HepG2 (cell line): ENCODE measurements at regions not wholly inside any gene's neighbourhood (a gene's known extent, or its start where the extent isn't known, plus 50 kb on each side); places are given as distances from the start of the nearest gene placed in this dataset.

ENCODE experiments used
- ATAC-seq: fragments of 200-7000 bp; cut with Tn5 transposase; 3 replicates; pipeline ENCODE4 v1.9.1; 2020; ENCODE audit warnings: mild to moderate bottlenecking, moderate library complexity
- BruUV-seq: library from RNA; stranded (reverse); fragments of 400-500 nt; replicated peaks from 2 replicates; lab custom pipeline; 2021; lab: Mats Ljungman, UMichigan
- CTCF ChIA-PET: fragments of 300-600 bp; formaldehyde crosslinking; extraction: SDS; loops from one replicate; lab custom pipeline; 2021; ENCODE audit warnings: low total read pairs, inconsistent platforms, low intra/inter-chr PET ratio; lab: Yijun Ruan, JAX
- POLR2A ChIA-PET: fragments of 350-600 bp; sonication (Branson Sonifier 250); formaldehyde crosslinking; loops from one replicate; lab custom pipeline; 2020; ENCODE audit warnings: antibody characterized with exemption, inconsistent platforms; lab: Yijun Ruan, JAX
- DNase-seq: peaks from one replicate; pipeline ENCODE4 v3.0.0-alpha.2; 2015; ENCODE audit warnings: low spot score
- FAIRE-seq: peaks from 3 replicates; lab custom pipeline; 2011; peaks lifted over from hg19 to GRCh38; lab: Jason Lieb, UNC
- H2AFZ ChIP-seq: one replicate; pipeline ENCODE4 v1.6.1; 2011; ENCODE audit warnings: low read length, inconsistent platforms
- H3K27ac ChIP-seq: fragments of 300-600 bp; 3 replicates; pipeline ENCODE4 v1.8.0; 2011; ENCODE audit warnings: mixed run types, mild to moderate bottlenecking, mixed read lengths, low read length, inconsistent platforms; ENCODE audit not compliant: insufficient read depth; ENCODE audit errors: extremely low read length
- H3K27me3 ChIP-seq, 2 experiments: fragments of 200-600 bp in 1 of 2; 2 replicates in 1 of 2; 3 replicates in 1 of 2; pipeline versions ENCODE4 v1.6.0 to v1.8.0; 2011; ENCODE audit warnings: low read length in 2 of 2, mild to moderate bottlenecking in 2 of 2, moderate library complexity in 2 of 2, inconsistent platforms in 1 of 2; ENCODE audit not compliant: insufficient read depth in 2 of 2, control insufficient read depth in 1 of 2
- H3K36me3 ChIP-seq, 2 experiments: fragments of 200-600 bp in 1 of 2; replicated peaks in 1 of 2; 2 replicates in 1 of 2; 3 replicates in 1 of 2; pipeline versions ENCODE4 v1.5.1 to v1.8.0; 2011; ENCODE audit warnings: low read length in 2 of 2, inconsistent platforms in 1 of 2; ENCODE audit not compliant: insufficient read depth in 2 of 2, control insufficient read depth in 1 of 2
- H3K4me1 ChIP-seq: 2 replicates; pipeline ENCODE4 v1.5.1; 2012; ENCODE audit warnings: low read length, inconsistent platforms; ENCODE audit not compliant: insufficient read depth
- H3K4me2 ChIP-seq: 2 replicates; pipeline ENCODE4 v1.6.0; 2011; ENCODE audit warnings: low read depth, low read length, inconsistent platforms
- H3K4me3 ChIP-seq, 3 experiments: fragments of 200-600 bp in 1 of 3; sonication (generic), shearing (Covaris generic) in 1 of 3; replicated peaks in 1 of 3; 2 replicates each; pipeline ENCODE4 v1.5.1; 2011 to 2016; ENCODE audit warnings: low read length in 3 of 3, inconsistent platforms in 2 of 3, low read depth in 2 of 3, mild to moderate bottlenecking in 2 of 3, control low read depth in 1 of 3, mixed read lengths in 1 of 3; ENCODE audit not compliant: insufficient read depth in 1 of 3
- H3K79me2 ChIP-seq: one replicate; pipeline ENCODE4 v1.6.1; 2011; ENCODE audit warnings: low read length, inconsistent platforms; ENCODE audit not compliant: insufficient read depth
- H3K9ac ChIP-seq: 2 replicates; pipeline ENCODE4 v1.6.0; 2011; ENCODE audit warnings: mild to moderate bottlenecking, low read depth, low read length, inconsistent platforms; ENCODE audit not compliant: insufficient read depth
- H3K9me3 ChIP-seq: 2 replicates; pipeline ENCODE4 v1.5.1; 2012; ENCODE audit warnings: mild to moderate bottlenecking, low read length
- H4K20me1 ChIP-seq: 2 replicates; pipeline ENCODE4 v1.6.0; 2011; ENCODE audit warnings: inconsistent platforms, mild to moderate bottlenecking, low read length, moderate library complexity; ENCODE audit not compliant: insufficient read depth
- FOXM1 ChIP-seq: sonication (generic); formaldehyde crosslinking; IDR thresholded peaks from 2 replicates; pipeline ENCODE4 v1.5.0; 2020; ENCODE audit warnings: missing genetic modification reagents
- IKZF1 ChIP-seq: fragments of 450-650 bp; IDR thresholded peaks from 2 replicates; pipeline ENCODE4 v1.7.1; 2016
- KLF13 ChIP-seq: sonication (generic); formaldehyde crosslinking; IDR thresholded peaks from 2 replicates; pipeline ENCODE4 v1.4.0; 2020; ENCODE audit warnings: mild to moderate bottlenecking, missing genetic modification reagents
- NFKB2 ChIP-seq: sonication (generic); formaldehyde crosslinking; IDR thresholded peaks from 2 replicates; pipeline ENCODE4 v1.4.0; 2020; ENCODE audit warnings: missing genetic modification reagents, borderline replicate concordance
- TBP ChIP-seq: sonication (generic); formaldehyde crosslinking; IDR thresholded peaks from 2 replicates; pipeline ENCODE4 v1.5.0; 2020; ENCODE audit warnings: missing genetic modification reagents
- ZFP82 ChIP-seq: sonication (generic); formaldehyde crosslinking; IDR thresholded peaks from 2 replicates; pipeline ENCODE4 v1.5.1; 2020; ENCODE audit warnings: mild to moderate bottlenecking, missing genetic modification reagents, borderline replicate concordance
- ZNF451 ChIP-seq: sonication (generic); formaldehyde crosslinking; IDR thresholded peaks from 2 replicates; pipeline ENCODE4 v1.5.0; 2020; ENCODE audit warnings: mild to moderate bottlenecking, missing genetic modification reagents
- ZNF790 ChIP-seq: sonication (generic); formaldehyde crosslinking; IDR thresholded peaks from 2 replicates; pipeline ENCODE4 v1.8.0; 2022; ENCODE audit warnings: missing genetic modification reagents, mild to moderate bottlenecking, borderline replicate concordance
- WGBS: methylation state at CpG from one replicate; pipeline ENCODE4 v1.1.6; 2017; ENCODE audit warnings: low lambda C conversion rate; 5-methylcytosine and 5-hydroxymethylcytosine counted together
- in situ Hi-C: cut with HindIII; loops from 2 replicates; pipeline ENCODE4 v1.10.0; 2017; ENCODE audit warnings: low pct_unique_long_range_greater_than_20kb; ENCODE audit not compliant: extremely low pct_ligation_motif_present
- intact Hi-C: fragments of 100-400 bp; cut with micrococcal nuclease; formaldehyde crosslinking; loops from one replicate; pipeline ENCODE4 v1.10.0; 2022; ENCODE audit not compliant: unreplicated experiment
- TF ChIP-seq, protein P1 (sequence below): sonication (generic); formaldehyde crosslinking; IDR thresholded peaks from one replicate; pipeline ENCODE4 v1.5.1; 2020; ENCODE audit warnings: mild to moderate bottlenecking, missing genetic modification reagents; ENCODE audit errors: not compliant biosample characterization
- TF ChIP-seq, protein P2 (sequence below): sonication (generic); formaldehyde crosslinking; IDR thresholded peaks from 2 replicates; pipeline ENCODE4 v1.4.0; 2020; ENCODE audit warnings: missing genetic modification reagents
- TF ChIP-seq, protein P3 (sequence below): sonication (generic); formaldehyde crosslinking; IDR thresholded peaks from 2 replicates; pipeline ENCODE4 v1.5.0; 2020; ENCODE audit warnings: missing genetic modification reagents

DNA sequence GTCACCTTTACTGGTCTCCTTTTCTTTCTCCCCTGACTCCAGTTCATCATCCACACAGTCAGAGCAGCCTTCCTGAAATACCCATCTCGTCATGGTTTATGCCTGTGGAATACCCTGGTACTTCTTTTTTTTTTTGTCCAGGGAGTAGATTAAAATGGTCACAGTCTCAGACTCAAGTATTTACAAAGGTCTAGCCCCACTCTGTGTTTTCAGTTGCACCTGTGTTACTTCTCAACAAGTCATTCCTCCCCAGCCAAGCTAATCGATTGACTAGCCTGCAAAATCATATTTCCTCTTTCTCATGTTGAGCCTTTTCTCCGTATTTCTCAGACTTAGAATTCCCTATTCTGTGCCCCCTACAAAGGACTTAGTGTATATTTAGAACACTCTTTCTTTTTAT, 155.2 kb upstream of the KCNN2 start (continued):
- TF ChIP-seq, protein P1, sequence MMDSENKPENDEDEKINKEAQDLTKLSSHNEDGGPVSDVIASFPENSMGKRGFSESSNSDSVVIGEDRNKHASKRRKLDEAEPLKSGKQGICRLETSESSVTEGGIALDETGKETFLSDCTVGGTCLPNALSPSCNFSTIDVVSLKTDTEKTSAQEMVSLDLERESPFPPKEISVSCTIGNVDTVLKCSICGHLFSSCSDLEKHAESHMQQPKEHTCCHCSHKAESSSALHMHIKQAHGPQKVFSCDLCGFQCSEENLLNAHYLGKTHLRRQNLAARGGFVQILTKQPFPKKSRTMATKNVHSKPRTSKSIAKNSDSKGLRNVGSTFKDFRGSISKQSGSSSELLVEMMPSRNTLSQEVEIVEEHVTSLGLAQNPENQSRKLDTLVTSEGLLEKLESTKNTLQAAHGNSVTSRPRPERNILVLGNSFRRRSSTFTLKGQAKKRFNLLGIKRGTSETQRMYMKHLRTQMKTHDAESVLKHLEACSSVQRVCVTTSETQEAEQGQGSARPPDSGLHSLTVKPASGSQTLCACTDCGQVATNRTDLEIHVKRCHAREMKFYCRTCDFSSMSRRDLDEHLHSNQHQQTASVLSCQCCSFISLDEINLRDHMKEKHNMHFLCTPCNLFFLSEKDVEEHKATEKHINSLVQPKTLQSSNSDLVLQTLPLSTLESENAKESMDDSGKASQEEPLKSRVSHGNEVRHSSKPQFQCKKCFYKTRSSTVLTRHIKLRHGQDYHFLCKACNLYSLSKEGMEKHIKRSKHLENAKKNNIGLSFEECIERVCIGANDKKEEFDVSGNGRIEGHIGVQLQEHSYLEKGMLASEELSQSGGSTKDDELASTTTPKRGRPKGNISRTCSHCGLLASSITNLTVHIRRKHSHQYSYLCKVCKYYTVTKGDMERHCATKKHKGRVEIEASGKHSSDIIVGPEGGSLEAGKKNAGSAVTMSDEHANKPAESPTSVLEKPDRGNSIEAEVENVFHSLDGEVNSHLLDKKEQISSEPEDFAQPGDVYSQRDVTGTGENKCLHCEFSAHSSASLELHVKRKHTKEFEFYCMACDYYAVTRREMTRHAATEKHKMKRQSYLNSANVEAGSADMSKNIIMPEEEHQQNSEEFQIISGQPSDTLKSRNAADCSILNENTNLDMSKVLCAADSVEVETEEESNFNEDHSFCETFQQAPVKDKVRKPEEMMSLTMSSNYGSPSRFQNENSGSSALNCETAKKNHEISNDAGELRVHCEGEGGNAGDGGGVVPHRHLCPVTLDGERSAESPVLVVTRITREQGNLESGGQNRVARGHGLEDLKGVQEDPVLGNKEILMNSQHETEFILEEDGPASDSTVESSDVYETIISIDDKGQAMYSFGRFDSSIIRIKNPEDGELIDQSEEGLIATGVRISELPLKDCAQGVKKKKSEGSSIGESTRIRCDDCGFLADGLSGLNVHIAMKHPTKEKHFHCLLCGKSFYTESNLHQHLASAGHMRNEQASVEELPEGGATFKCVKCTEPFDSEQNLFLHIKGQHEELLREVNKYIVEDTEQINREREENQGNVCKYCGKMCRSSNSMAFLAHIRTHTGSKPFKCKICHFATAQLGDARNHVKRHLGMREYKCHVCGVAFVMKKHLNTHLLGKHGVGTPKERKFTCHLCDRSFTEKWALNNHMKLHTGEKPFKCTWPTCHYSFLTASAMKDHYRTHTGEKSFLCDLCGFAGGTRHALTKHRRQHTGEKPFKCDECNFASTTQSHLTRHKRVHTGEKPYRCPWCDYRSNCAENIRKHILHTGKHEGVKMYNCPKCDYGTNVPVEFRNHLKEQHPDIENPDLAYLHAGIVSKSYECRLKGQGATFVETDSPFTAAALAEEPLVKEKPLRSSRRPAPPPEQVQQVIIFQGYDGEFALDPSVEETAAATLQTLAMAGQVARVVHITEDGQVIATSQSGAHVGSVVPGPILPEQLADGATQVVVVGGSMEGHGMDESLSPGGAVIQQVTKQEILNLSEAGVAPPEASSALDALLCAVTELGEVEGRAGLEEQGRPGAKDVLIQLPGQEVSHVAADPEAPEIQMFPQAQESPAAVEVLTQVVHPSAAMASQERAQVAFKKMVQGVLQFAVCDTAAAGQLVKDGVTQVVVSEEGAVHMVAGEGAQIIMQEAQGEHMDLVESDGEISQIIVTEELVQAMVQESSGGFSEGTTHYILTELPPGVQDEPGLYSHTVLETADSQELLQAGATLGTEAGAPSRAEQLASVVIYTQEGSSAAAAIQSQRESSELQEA = no peak
- no peak for TF ChIP-seq IKZF1
- no peak for TF ChIP-seq KLF13 (CRISPR knock-in tag)

DNA sequence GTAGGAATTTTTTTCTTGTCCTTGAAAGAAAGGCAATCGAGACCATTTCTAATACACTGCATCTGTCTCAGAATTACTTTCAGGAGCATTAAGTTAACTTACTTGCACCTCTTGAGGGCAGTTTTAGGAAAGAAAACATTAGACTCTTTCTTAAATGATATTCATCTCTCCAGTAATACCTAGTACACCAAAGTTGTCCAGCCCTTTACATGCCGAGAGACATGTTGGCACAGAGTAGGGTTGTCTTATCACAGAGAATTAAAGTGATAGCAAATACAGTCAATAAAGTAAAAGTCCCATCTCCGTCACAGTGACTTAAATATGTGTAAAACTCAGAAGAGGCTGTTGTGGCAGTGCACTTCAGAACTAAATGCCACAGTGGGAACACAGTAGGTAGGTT, 154.3 kb upstream of the KCNN2 start:
- H3K27ac ChIP-seq = no peak overlapping the region
- BruUV-seq = no TSS peak
- no peaks in the 10 kb centered on the region for H4K20me1 ChIP-seq
- H2AFZ ChIP-seq = no peak overlapping the region
- H3K9me3 ChIP-seq = no peaks in the 10 kb centered on the region
- ChIA-PET POLR2A (no interaction called here), CTCF (no interaction called here)
- intact Hi-C loops = no loop called here
- H3K4me2 ChIP-seq = no peak overlapping the region
- no peaks in the 10 kb centered on the region for H3K36me3 ChIP-seq
- DNase-seq = no peak
- ATAC-seq = no peak
- H3K9ac ChIP-seq = no peak overlapping the region
- FAIRE-seq = no peak
- no peaks in the 10 kb centered on the region for H3K27me3 ChIP-seq
- H3K4me1 ChIP-seq = no peaks in the 10 kb centered on the region
- in situ Hi-C loops = no loop called here
- H3K4me3 ChIP-seq = no peak overlapping the region
- WGBS = 7% methylated on average over 3 of the region's 3 CpGs
- H3K79me2 ChIP-seq = no peaks in the 10 kb centered on the region
- TF ChIP-seq, protein P2, sequence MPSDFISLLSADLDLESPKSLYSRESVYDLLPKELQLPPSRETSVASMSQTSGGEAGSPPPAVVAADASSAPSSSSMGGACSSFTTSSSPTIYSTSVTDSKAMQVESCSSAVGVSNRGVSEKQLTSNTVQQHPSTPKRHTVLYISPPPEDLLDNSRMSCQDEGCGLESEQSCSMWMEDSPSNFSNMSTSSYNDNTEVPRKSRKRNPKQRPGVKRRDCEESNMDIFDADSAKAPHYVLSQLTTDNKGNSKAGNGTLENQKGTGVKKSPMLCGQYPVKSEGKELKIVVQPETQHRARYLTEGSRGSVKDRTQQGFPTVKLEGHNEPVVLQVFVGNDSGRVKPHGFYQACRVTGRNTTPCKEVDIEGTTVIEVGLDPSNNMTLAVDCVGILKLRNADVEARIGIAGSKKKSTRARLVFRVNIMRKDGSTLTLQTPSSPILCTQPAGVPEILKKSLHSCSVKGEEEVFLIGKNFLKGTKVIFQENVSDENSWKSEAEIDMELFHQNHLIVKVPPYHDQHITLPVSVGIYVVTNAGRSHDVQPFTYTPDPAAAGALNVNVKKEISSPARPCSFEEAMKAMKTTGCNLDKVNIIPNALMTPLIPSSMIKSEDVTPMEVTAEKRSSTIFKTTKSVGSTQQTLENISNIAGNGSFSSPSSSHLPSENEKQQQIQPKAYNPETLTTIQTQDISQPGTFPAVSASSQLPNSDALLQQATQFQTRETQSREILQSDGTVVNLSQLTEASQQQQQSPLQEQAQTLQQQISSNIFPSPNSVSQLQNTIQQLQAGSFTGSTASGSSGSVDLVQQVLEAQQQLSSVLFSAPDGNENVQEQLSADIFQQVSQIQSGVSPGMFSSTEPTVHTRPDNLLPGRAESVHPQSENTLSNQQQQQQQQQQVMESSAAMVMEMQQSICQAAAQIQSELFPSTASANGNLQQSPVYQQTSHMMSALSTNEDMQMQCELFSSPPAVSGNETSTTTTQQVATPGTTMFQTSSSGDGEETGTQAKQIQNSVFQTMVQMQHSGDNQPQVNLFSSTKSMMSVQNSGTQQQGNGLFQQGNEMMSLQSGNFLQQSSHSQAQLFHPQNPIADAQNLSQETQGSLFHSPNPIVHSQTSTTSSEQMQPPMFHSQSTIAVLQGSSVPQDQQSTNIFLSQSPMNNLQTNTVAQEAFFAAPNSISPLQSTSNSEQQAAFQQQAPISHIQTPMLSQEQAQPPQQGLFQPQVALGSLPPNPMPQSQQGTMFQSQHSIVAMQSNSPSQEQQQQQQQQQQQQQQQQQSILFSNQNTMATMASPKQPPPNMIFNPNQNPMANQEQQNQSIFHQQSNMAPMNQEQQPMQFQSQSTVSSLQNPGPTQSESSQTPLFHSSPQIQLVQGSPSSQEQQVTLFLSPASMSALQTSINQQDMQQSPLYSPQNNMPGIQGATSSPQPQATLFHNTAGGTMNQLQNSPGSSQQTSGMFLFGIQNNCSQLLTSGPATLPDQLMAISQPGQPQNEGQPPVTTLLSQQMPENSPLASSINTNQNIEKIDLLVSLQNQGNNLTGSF (CRISPR knock-in tag) = no peak
- no peak for TF ChIP-seq NFKB2 (CRISPR knock-in tag)
- no peak for TF ChIP-seq ZFP82 (CRISPR knock-in tag)
- TF ChIP-seq ZNF451 (CRISPR knock-in tag) = no peak
- TF ChIP-seq TBP (CRISPR knock-in tag) = no peak
- no peak for TF ChIP-seq FOXM1 (CRISPR knock-in tag)
- TF ChIP-seq ZNF790 (CRISPR knock-in tag) = no peak
- TF ChIP-seq, protein P3, sequence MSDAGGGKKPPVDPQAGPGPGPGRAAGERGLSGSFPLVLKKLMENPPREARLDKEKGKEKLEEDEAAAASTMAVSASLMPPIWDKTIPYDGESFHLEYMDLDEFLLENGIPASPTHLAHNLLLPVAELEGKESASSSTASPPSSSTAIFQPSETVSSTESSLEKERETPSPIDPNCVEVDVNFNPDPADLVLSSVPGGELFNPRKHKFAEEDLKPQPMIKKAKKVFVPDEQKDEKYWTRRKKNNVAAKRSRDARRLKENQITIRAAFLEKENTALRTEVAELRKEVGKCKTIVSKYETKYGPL (CRISPR knock-in tag) = no peak
